ENCODE measurements at regions not wholly inside any gene's neighbourhood (a gene's known extent, or its start where the extent isn't known, plus 50 kb on each side); places are given as distances from the start of the nearest gene placed in this dataset.
"Not testable (repeated sequence)": the region's sequence is repeated elsewhere in the genome, so short reads cannot be mapped to it uniquely, and the experiment has no call there.

GRCh38 chr6:8322659-8323058 is 112.7 kb downstream of the SLC35B3 start:
- H3K27ac ChIP-seq, result no peak overlapping the region
- TF ChIP-seq, protein P1, sequence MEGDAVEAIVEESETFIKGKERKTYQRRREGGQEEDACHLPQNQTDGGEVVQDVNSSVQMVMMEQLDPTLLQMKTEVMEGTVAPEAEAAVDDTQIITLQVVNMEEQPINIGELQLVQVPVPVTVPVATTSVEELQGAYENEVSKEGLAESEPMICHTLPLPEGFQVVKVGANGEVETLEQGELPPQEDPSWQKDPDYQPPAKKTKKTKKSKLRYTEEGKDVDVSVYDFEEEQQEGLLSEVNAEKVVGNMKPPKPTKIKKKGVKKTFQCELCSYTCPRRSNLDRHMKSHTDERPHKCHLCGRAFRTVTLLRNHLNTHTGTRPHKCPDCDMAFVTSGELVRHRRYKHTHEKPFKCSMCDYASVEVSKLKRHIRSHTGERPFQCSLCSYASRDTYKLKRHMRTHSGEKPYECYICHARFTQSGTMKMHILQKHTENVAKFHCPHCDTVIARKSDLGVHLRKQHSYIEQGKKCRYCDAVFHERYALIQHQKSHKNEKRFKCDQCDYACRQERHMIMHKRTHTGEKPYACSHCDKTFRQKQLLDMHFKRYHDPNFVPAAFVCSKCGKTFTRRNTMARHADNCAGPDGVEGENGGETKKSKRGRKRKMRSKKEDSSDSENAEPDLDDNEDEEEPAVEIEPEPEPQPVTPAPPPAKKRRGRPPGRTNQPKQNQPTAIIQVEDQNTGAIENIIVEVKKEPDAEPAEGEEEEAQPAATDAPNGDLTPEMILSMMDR (IDR thresholded peaks at IDR 0.05; ENCODE audit: low read depth, low read length, missing control alignments), result no peak
- H3K27me3 ChIP-seq (replicated peaks), result no peaks in the 10 kb centered on the region
- no peak for DNase-seq
- in situ Hi-C loops (cut with HindIII; ENCODE audit: low pct_ligation_motif_present, low sequenced_read_pairs), result no loop called here
- no peaks in the 10 kb centered on the region for H3K36me3 ChIP-seq (replicated peaks)
- no peak overlapping the region for H3K4me3 ChIP-seq (ENCODE audit: low read depth, low read length)

GRCh38 chr6:8321671-8322404 is 113.5 kb downstream of the SLC35B3 start:
- Histone ChIP-seq H3K4me3 (ENCODE audit: low read depth, low read length) (no peak overlapping the region), H3K27ac (no peak overlapping the region), H3K27me3 (replicated peaks) (no peaks in the 10 kb centered on the region), H3K36me3 (replicated peaks) (no peaks in the 10 kb centered on the region)
- in situ Hi-C loops (cut with HindIII; ENCODE audit: low pct_ligation_motif_present, low sequenced_read_pairs), result no loop called here
- TF ChIP-seq, protein P1 (IDR thresholded peaks at IDR 0.05; ENCODE audit: low read depth, low read length, missing control alignments), result no peak
- no peak for DNase-seq

GRCh38 chr6:8315154-8315553 is 120.2 kb downstream of the SLC35B3 start:
- TF ChIP-seq, protein P1 (IDR thresholded peaks at IDR 0.05; ENCODE audit: low read depth, low read length, missing control alignments), result no peak
- in situ Hi-C loops (cut with HindIII; ENCODE audit: low pct_ligation_motif_present, low sequenced_read_pairs), result no loop called here

DNA sequence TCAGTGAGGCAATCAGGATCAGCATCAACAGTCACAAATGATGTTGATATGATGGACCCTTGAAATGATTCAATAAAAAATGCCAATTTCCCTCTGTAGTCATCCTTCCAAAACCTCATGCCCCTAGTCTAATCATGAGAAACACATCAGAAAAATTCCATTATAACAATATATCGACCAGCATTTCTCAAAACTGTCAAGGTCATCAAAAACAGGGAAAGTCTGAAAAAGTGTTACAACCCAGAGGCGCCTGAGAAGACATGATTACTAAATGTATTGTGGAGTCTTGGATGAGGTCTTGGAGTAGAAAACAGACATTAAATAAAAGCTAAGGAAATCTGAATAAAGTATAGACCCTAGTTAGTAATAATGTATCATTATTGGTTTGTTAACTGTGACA is 133.8 kb downstream of the SLC35B3 start:
- in situ Hi-C loops (cut with HindIII; ENCODE audit: low pct_ligation_motif_present, low sequenced_read_pairs), result no loop called here

More at GRCh38 chr6:8315154-8315553, 120.2 kb downstream of the SLC35B3 start:
- H3K36me3 ChIP-seq (replicated peaks), result no peaks in the 10 kb centered on the region
- H3K27ac ChIP-seq, result no peak overlapping the region
- no peaks in the 10 kb centered on the region for H3K27me3 ChIP-seq (replicated peaks)
- no peak overlapping the region for H3K4me3 ChIP-seq (ENCODE audit: low read depth, low read length)
- DNase-seq, result no peak

DNA sequence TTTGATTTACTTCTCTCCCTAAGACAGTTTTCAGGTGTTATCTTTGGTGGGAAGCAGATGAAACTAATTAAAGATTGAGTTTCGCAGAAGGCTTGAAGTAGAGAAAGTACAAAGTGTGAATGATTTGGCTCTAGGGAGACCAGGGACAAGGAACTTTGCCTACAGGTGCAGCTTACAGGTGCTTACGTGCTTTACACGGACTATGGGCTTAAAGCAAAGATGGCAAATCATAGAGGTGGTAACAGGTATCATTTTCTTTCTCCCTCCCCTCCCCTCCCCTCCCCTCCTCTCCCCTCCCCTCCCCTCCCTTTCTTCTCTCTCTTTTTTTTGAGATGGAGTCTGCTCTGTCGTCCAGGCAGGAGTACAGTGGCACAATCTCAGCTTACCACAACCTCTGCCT is 136.3 kb downstream of the SLC35B3 start:
- Histone ChIP-seq H3K4me3 (ENCODE audit: low read depth, low read length) (no peak overlapping the region), H3K27me3 (replicated peaks) (no peaks in the 10 kb centered on the region), H3K27ac (no peak overlapping the region), H3K36me3 (replicated peaks) (no peaks in the 10 kb centered on the region)
- in situ Hi-C loops (cut with HindIII; ENCODE audit: low pct_ligation_motif_present, low sequenced_read_pairs), result no loop called here
- no peak for DNase-seq
- TF ChIP-seq, protein P1 (IDR thresholded peaks at IDR 0.05; ENCODE audit: low read depth, low read length, missing control alignments), result no peak

More for the DNA sequence above, 133.8 kb downstream of the SLC35B3 start:
- Histone ChIP-seq H3K36me3 (replicated peaks) (no peaks in the 10 kb centered on the region), H3K27me3 (replicated peaks) (no peaks in the 10 kb centered on the region), H3K27ac (no peak overlapping the region), H3K4me3 (ENCODE audit: low read depth, low read length) (no peak overlapping the region)
- TF ChIP-seq, protein P1 (IDR thresholded peaks at IDR 0.05; ENCODE audit: low read depth, low read length, missing control alignments), result no peak
- no peak for DNase-seq

- DNase-seq; H3K36me3 ChIP-seq (replicated peaks); H3K4me3 ChIP-seq (ENCODE audit: low read depth, low read length); in situ Hi-C loops (cut with HindIII; ENCODE audit: low pct_ligation_motif_present, low sequenced_read_pairs); H3K27ac ChIP-seq; H3K27me3 ChIP-seq (replicated peaks): not testable (repeated sequence)
Observed at GRCh38 chr6:8282946-8283345, 152.4 kb downstream of the SLC35B3 start.
